T-helper 22 cell (primary cell): ENCODE measurements at regions not wholly inside any gene's neighbourhood (a gene's known extent, or its start where the extent isn't known, plus 50 kb on each side); places are given as distances from the start of the nearest gene placed in this dataset.
"Not testable (repeated sequence)": the region's sequence is repeated elsewhere in the genome, so short reads cannot be mapped to it uniquely, and the experiment has no call there.

Source experiments
- DNase-seq: peaks from one replicate; pipeline ENCODE4 v3.0.0-alpha.2; 2020; ENCODE audit warnings: low read depth

- no peak for DNase-seq
Observed at GRCh38 chrX:78603908-78604307, 55.2 kb downstream of the RTL3 start.

GRCh38 chrX:78595901-78596502 lies 63.1 kb downstream of the RTL3 start:
- DNase-seq = no peak

DNA sequence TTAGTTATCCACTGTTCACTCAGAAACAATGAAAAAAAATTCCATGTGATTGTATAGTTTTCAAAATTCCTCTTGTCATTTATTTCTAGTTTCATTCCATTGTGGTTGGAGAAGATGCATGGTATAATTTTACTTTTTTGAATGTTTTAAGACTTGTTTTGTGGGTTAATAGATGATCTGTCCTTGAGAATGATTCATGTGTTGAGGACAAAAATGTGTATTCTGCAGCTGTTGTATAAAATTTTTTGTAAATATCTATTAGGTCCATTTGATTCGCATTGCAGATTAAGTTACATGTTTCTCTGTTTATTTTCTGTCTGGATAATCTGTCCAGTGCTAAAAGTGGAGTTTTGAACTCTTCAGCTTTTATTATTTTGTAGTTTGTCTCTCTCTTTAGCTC lies 65.4 kb downstream of the RTL3 start:
- no peak for DNase-seq

DNA sequence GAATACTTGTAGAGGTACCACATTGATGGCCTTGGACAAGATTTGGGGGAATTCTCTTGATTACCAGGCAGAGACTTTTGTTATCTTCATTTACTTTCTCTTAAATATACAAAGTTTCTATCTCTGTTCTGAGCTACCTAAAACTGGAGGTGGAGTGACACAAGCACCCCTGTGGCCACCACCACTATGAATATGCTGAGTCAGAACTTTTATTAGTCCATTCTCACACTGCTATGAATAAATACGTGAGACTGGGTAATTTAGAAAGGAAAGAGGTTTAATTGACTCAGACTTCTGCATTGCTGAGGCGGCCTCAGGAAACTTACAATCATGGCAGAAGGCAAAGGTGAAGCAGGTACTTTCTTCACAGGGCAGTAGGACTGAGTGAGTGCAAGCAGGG lies 67.1 kb downstream of the RTL3 start:
- no peak for DNase-seq

GRCh38 chrX:78574306-78574705 lies 84.8 kb downstream of the RTL3 start:
- DNase-seq = no peak

DNA sequence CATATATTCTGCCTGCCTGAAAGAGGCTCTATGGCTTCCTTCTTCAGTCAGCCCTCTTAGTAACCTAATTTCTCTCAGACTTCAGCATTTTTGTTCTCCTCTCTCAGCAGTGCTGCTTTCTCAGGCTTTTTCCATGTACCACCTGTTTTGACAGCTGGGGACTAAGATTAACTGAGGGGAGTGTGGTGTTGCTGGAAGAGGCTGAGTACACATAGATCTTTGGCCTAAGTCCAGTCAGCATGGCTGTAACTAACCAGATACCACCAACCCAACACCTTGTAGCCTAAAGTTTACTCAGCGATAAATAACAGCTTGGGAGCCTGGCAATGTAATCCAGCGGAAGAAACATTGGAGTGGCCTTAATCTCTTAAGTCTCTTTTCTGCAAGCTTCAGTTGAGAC lies 85.5 kb downstream of the RTL3 start:
- DNase-seq = no peak

DNA sequence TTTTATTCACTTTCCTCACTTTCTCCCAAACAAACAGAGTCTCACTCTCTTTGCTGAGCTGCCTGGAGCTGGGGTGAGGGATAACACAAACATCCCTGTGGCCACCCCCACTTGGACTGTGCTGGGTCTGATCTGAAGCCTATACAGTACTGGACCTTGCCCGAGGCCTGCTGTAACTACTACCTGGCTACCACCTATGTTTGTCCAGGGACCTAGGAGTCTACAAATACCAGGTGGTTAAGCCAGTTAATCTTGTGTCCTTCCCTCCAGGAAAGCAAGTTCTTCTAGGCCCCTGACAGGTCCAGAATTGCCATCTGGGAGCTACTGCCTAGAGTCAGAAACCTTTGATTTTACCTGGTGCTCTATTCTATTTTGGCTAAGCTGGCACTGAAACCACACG lies 87.3 kb downstream of the RTL3 start:
- no peak for DNase-seq

- DNase-seq = no peak
Observed at GRCh38 chrX:78555401-78555980, 103.6 kb downstream of the RTL3 start.

DNA sequence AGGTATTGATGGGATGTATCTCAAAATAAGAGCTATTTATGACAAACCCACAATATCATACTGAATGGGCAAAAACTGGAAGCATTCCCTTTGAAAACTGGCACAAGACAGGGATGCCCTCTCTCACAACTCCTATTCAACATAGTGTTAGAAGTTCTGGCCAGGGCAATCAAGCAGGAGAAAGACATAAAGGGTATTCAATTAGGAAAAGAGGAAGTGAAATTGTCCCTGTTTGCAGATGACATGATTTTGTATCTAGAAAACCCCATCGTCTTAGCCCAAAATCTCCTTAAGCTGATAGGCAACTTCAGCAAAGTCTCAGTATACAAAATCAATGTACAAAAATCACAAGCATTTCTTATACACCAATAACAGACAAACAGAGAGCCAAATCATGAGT lies 106.5 kb downstream of the RTL3 start:
- DNase-seq = not testable (repeated sequence)

DNA sequence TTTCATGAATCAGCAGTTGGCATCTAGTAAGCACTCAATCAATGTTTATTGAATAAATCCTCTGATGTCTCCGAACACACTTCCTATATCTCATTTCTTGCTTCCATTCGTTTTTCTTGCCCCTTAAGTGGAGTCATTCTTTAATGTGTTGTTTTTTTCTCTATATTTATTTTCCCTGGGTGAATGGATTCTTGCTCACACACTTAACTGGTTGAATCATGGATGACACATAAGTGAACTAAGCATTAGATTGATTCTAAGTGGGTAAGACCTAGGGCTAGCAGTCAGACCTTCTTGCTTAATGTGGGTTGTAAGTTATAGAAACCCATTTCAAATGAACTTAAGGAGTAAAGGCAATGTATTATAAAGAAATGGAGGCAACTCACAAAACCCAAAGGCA lies 111.1 kb downstream of the RTL3 start:
- DNase-seq = no peak

DNA sequence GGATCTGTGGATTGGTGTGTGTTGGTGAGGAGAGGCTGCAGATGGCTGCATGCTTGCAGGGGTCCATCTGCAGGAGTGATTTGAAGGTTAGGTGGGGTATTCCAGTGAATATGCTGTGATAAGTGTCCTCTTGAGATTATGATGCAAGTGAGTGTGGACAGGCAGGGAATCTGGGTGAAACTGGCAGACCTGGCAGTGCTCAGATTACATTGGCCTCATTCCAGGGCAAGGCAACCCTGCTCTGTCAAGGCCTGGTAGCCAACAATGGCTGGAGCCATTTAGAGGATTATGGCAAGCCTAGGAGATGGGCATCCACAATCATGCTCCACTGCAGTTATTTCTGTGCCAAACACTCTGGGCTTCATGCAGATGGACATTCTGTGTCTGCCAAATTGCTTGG lies 113.9 kb downstream of the RTL3 start:
- DNase-seq = no peak

DNA sequence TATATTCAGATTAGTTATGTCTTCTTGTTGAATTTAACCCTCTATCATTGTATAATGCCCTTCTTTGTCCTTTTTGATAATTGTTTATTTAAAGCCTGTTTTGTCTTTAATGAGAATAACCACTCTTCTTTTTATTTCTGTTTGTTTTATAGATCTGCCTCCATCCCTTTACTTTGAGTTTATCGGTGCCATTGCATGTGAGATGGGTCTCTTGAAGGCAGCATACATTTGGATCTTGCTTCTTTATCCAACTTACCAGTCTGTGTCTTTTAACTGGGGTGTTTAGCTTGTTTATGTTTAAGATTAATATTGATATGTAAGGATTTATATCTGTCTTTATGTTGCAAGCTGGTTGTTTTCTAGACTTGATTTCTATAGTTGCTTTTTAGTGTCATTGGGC lies 115.8 kb downstream of the RTL3 start:
- DNase-seq = no peak

- no peak for DNase-seq
Observed at GRCh38 chrX:78540171-78540570, 119.0 kb downstream of the RTL3 start.

DNA sequence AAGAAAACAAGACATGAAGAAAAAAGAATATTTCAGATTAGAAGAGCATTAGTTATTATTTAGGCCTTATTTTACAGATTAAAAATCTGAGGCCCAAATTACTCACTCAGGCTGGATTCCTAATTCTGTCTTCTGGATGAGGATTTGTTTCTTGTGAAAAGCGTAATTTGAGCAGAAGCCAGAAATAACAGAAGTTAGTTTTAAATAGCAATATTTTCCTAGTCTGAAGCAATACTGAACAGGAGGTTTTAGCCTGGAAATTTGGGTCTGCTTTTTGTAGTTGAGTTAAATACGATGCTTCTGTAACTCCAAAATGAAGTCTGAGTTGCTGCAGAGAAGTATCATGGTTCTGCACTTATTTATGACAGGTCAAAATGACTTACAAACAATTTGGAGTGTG lies 124.9 kb downstream of the RTL3 start:
- DNase-seq = no peak

DNA sequence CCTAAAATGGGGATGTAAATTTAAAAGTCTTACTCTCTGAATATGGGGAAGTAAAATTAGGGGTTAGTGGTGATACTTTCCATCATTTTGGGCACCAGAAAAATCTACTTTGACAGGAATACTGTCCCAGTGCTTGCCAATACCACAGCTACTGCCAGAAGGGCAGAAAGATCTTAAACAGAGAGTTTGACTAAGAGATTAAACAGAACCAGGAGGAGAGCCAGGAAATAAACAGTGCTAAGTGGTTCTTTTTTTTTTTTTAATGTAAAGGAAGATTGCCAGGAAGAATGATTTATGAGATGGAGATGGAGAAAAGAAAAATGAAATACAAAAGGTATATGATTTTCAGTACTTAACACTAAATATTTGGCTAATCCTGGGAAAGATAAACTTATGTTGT lies 126.8 kb downstream of the RTL3 start:
- no peak for DNase-seq

DNA sequence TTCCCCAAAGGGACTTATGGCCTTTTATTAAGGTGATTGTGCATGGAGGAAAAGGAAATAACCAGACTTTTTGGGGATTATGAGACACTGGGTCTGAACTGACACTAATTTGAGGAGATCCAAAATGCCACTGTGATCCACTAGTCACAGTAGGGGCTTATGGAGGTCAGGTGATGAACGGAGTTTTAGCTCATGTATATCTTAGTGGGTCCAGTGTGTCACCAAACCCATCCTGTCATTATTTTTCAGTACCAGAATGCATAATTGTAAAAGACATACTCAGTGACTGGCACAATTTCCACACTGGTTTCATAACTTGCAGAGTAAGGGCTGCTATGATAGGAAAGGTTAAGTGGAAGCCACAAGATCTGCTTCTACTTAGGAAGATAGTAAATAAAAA lies 131.3 kb downstream of the RTL3 start:
- DNase-seq = no peak

DNA sequence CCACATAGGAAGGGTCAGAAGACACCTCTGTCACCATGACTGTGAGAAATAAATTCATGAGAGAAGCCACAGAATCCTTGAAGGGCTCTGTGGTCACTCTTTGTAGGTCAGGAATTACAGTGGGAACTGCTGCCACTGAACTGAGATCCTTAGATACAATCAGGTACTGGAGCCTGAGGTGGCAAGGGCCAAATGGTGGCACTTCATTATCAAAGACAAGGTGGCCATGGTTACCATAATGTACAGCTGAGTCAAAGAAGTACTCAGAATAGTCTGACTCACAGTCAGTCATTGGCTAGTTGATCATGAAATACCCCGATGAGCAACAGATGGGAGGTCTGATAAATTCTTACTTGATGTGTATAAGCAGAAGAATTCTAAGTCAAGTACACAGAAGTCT lies 131.9 kb downstream of the RTL3 start:
- DNase-seq = no peak

DNA sequence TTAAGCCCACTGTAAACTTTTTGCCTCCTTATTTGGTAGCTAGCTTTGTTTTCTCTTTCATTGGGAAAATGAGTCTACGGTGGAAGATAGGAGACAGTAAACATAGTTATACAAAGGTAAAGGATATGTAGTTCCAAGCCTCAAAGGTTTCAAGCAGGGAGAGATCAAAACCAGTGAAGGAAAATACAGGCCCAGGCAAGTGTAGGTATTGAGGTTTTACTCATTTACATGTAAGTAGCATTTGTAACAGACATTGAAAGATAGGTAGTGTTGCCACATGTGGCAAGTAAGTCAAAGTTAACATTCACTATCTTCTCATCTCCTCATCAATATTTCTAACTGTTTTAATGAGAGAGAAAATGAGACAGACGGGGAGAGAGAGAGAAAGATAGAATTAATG lies 136.5 kb downstream of the RTL3 start:
- DNase-seq = no peak

DNA sequence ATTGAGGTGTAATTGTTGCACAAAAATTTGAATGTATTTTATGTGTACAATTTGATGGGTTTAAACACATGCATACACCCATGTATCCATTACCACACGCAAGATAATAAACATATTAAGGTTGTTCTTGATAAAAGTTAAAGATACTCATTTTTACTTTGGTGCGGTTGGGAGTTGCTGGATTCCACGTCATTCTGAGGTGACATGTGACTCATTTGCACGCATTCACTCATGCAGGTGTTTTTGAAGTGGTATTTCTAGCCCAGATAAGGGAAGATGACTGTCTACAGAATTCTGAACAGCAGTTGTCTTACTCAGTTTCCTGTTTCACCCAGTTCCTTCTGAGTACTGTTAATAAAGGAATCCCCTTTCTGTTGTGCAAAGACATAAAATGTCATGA lies 142.0 kb downstream of the RTL3 start:
- DNase-seq = peak; percentile 62

DNA sequence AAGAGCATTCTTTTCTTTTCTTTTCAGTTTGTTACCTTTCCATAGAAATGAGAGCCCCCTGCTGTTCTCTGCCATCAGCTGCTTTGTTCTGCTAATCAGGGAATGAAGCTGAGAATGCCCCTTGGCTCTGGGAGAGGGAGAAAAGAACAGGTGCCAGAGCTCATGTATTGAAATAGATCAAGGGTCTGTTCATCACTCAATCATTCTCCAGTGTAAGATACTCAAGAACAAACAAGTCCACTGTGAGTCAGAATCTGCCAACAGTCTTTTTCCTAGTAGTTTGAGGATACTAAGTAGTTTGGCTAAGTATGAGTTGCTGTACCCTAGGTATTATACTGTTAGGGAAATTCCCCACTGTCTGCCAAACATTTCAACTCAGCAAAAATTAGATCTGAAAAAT lies 144.3 kb downstream of the RTL3 start:
- DNase-seq = no peak

DNA sequence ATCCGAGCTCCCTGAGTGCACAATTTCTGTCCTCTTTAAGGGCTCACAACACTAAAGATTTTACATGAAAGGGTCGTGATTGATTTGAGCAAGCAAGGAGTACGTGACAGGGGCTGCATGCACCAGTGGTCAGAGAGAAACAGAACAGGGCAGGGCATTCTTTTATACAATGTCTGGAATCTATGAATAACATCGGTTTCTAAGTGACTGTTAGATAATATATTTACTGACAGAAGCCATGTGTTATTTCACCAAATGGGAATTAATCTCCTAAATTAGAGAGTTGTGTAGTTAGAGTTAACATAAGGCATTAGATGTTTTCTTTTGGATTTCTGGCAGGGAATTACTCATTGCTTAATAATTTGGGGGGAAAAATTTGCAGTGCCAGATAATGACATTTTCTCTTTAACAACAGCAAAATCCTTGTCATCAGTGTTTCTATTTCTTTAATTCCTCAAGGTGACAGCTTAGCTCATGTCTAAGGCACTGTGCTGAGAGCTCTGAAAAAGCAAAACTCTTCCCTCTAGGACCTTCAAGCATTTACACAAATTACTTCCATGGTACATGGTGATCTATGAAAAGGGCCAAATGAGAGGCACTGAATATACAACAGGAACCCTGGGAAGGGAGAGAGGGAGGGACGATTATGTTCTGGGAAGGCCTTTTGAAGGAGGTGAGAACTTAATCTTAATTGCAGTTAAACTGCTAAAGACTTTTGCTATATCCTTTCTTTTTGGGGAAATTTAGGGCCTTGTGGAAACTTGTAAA lies 145.0 kb downstream of the RTL3 start:
- no peak for DNase-seq

DNA sequence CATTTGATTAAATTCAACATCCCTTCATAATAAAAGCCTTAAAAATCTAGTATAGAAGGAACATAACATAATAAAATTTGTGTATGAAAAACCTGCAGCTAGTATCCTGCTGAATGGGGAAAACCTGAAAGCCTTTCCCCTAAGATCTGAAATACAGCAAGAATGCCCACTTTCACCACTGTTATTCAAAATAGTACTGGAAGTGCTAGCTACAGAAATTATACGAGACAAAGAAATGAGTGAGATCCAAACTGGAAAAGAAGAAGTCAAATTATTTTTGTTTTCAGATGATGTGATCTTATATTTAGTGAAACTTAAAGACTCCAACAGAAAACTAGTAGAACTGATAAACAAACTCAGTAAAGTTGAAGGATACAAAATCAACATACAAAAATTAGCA lies 152.9 kb downstream of the RTL3 start:
- no peak for DNase-seq

DNA sequence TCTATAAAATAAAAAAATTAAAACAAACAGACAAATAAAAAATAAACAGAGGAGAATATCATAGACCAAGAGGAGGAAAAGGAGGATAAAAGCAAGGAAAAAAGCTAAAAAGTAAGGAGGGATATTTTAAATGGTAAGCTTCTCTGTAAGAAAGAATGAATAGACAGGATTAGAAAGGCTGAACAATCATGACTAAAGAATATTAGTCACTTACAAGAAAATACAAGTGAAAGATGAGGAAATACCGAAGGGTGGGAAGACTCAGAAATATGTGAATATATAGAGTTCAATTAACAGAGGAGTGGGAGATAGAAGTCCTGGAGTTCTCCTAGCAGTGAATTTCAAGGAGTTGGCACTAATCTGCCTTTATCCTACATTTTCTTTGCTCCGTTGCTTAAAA lies 162.6 kb downstream of the RTL3 start:
- DNase-seq = no peak

DNA sequence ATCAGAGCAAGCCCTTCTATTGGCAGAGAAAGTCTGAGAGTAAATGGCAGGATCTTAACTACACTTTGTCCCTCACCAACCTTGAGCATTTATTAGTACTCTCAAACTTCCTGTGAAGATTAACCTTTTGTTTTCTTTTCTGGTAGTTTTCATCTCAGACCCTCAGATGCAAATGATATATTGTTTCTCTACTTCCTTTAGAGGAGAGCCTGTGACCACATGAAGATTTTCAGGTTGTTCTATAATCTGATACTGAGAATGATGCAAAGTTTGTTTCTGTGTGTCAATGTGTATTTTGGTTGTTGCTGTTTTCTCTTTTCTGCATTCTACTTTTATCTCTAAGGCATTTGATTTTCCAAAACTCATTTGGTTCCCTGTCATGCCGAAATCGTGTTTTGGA lies 165.8 kb upstream of the CYSLTR1 start:
- DNase-seq = no peak
